K562 (cell line): ENCODE measurements at regions not wholly inside any gene's neighbourhood (a gene's known extent, or its start where the extent isn't known, plus 50 kb on each side); places are given as distances from the start of the nearest gene placed in this dataset.

Source experiments
- ATAC-seq: fragments of 200-7000 bp; cut with Tn5 transposase; 3 replicates; pipeline ENCODE4 v1.9.1; 2020; ENCODE audit warnings: moderate library complexity
- BruUV-seq: library from RNA; stranded (reverse); fragments of 400-500 nt; replicated peaks from 2 replicates; lab custom pipeline; 2021; lab: Mats Ljungman, UMichigan
- CTCF ChIA-PET: fragments of 300-600 bp; formaldehyde crosslinking; extraction: SDS; loops from one replicate; lab custom pipeline; 2021; ENCODE audit warnings: low intra/inter-chr PET ratio; lab: Yijun Ruan, JAX
- POLR2A ChIA-PET: fragments of 300-600, 350-650 bp; sonication (Branson Sonifier 250); formaldehyde crosslinking; extraction: SDS; loops from one replicate; lab custom pipeline; 2021; ENCODE audit warnings: antibody characterized with exemption, inconsistent platforms; lab: Yijun Ruan, JAX
- DNase-seq, 4 experiments: peaks; one replicate each; pipeline versions ENCODE4 v3.0.0 to v3.0.0-alpha.2; 2011 to 2018; ENCODE audit warnings: low spot score in 3 of 4, mixed read lengths in 3 of 4; ENCODE audit errors: extremely low read depth in 1 of 4
- FAIRE-seq: peaks from 2 replicates; lab custom pipeline; 2011; peaks lifted over from hg19 to GRCh38; lab: Jason Lieb, UNC
- H2AFZ ChIP-seq: 2 replicates; pipeline ENCODE4 v1.6.0; 2011; ENCODE audit warnings: low read depth, low read length, control low read depth, inconsistent platforms
- H3K27ac ChIP-seq: fragments of 200-600 bp; 3 replicates; pipeline ENCODE4 v1.8.0; 2011; ENCODE audit warnings: low read depth, mild to moderate bottlenecking, control low read depth, inconsistent platforms, low read length, moderate library complexity, mixed read lengths; ENCODE audit errors: extremely low read depth
- H3K27me3 ChIP-seq, 2 experiments: fragments of 300-600 bp in 1 of 2; 2 replicates in 1 of 2; 3 replicates in 1 of 2; pipeline versions ENCODE4 v1.6.0 to v1.8.0; 2011; ENCODE audit warnings: inconsistent platforms in 2 of 2, low read length in 2 of 2, mild to moderate bottlenecking in 1 of 2, mixed read lengths in 1 of 2, moderate library complexity in 1 of 2; ENCODE audit not compliant: control insufficient read depth in 2 of 2, insufficient read depth in 2 of 2
- H3K36me3 ChIP-seq: fragments of 300-600 bp; 3 replicates; pipeline ENCODE4 v1.8.0; 2011; ENCODE audit warnings: mild to moderate bottlenecking, low read length, inconsistent platforms; ENCODE audit not compliant: control insufficient read depth, insufficient read depth
- H3K4me1 ChIP-seq, 2 experiments: fragments of 200-600 bp in 1 of 2; replicated peaks in 1 of 2; 2 replicates in 1 of 2; 3 replicates in 1 of 2; pipeline versions ENCODE4 v1.5.1 to v1.8.0; 2011; ENCODE audit warnings: inconsistent platforms in 2 of 2, low read length in 2 of 2, mild to moderate bottlenecking in 1 of 2, mixed read lengths in 1 of 2, moderate library complexity in 1 of 2; ENCODE audit not compliant: control insufficient read depth in 2 of 2, insufficient read depth in 2 of 2
- H3K4me2 ChIP-seq: 2 replicates; pipeline ENCODE4 v1.6.1; 2011; ENCODE audit warnings: low read length, control low read depth, inconsistent platforms, mixed read lengths; ENCODE audit not compliant: insufficient read depth
- H3K4me3 ChIP-seq: fragments of 200-600 bp; sonication (generic), shearing (Covaris generic); 2 replicates; pipeline ENCODE4 v1.5.1; 2016; ENCODE audit warnings: control low read depth, inconsistent platforms
- H3K79me2 ChIP-seq: fragments of 200-600 bp; 3 replicates; pipeline ENCODE4 v1.8.0; 2011; ENCODE audit warnings: low read length, inconsistent platforms; ENCODE audit not compliant: control insufficient read depth, insufficient read depth
- H3K9ac ChIP-seq, 2 experiments: 2 replicates each; pipeline versions ENCODE4 v1.6.0 to v1.6.1; 2011; ENCODE audit warnings: low read depth in 2 of 2, low read length in 2 of 2, control low read depth in 1 of 2, inconsistent platforms in 1 of 2, mild to moderate bottlenecking in 1 of 2, mixed read lengths in 1 of 2; ENCODE audit not compliant: insufficient read depth in 1 of 2
- H3K9me1 ChIP-seq: one replicate; pipeline ENCODE4 v1.6.0; 2011; ENCODE audit warnings: inconsistent platforms, mild to moderate bottlenecking, low read length, moderate library complexity; ENCODE audit not compliant: control insufficient read depth, insufficient read depth
- H3K9me3 ChIP-seq: replicated peaks from 2 replicates; pipeline ENCODE4 v1.5.1; 2011; ENCODE audit warnings: low read depth, low read length, inconsistent platforms; ENCODE audit not compliant: control insufficient read depth, insufficient read depth
- H4K20me1 ChIP-seq: replicated peaks from 2 replicates; pipeline ENCODE4 v1.6.1; 2011; ENCODE audit warnings: low read length, inconsistent platforms, mixed read lengths; ENCODE audit not compliant: control insufficient read depth, insufficient read depth
- NCOR1 ChIP-seq: fragments of 450-650 bp; IDR thresholded peaks from 2 replicates; pipeline ENCODE4 v1.6.1; 2016; ENCODE audit warnings: mild to moderate bottlenecking, moderate library complexity
- NELFE ChIP-seq: IDR thresholded peaks from 2 replicates; pipeline ENCODE4 v1.6.1; 2011; ENCODE audit warnings: mild to moderate bottlenecking; ENCODE audit not compliant: insufficient read depth, insufficient read length
- PCBP1 ChIP-seq: fragments of 200-400 bp; formaldehyde crosslinking; IDR thresholded peaks from 2 replicates; pipeline ENCODE4 v1.6.1; 2018; ENCODE audit warnings: mild to moderate bottlenecking, low read depth, low read length; ENCODE audit not compliant: poor library complexity, severe bottlenecking
- PCBP2 ChIP-seq: fragments of 200-400 bp; formaldehyde crosslinking; IDR thresholded peaks from 2 replicates; pipeline ENCODE4 v1.6.1; 2018; ENCODE audit warnings: low read length, low read depth, mild to moderate bottlenecking, moderate library complexity; ENCODE audit not compliant: poor library complexity, severe bottlenecking
- RBM22 ChIP-seq: fragments of 200-400 bp; formaldehyde crosslinking; IDR thresholded peaks from 2 replicates; pipeline ENCODE4 v1.6.1; 2018; ENCODE audit warnings: low read length, low read depth; ENCODE audit not compliant: poor library complexity, severe bottlenecking
- SIN3B ChIP-seq: fragments of 450-650 bp; IDR thresholded peaks from 2 replicates; pipeline ENCODE4 v1.6.1; 2017; ENCODE audit warnings: low read depth, mild to moderate bottlenecking, moderate library complexity
- ZNF584 ChIP-seq: fragments of 200-800 bp; sonication (Bioruptor generic); IDR thresholded peaks from 2 replicates; pipeline ENCODE4 v1.6.1; 2016; ENCODE audit warnings: low read depth, mild to moderate bottlenecking, missing genetic modification characterization, missing compliant biosample characterization
- WGBS: fragments of 100-300 bp; shearing (Covaris generic); methylation state at CpG from one replicate; pipeline ENCODE4 v1.1.6; 2016; ENCODE audit warnings: low coverage, mixed read lengths; ENCODE audit not compliant: insufficient coverage; ENCODE audit errors: missing lambda C conversion rate; 5-methylcytosine and 5-hydroxymethylcytosine counted together
- in situ Hi-C: fragments of 300-500 bp; cut with MboI; formaldehyde crosslinking; loops from 4 replicates; pipeline ENCODE4 v1.15.0; 2018; ENCODE audit warnings: inconsistent platforms, mixed read lengths
- intact Hi-C: fragments of 100-400 bp; cut with micrococcal nuclease; formaldehyde crosslinking; loops from 2 replicates; pipeline ENCODE4 v1.14.2; 2022

- BruUV-seq, result no TSS peak
- Histone ChIP-seq H3K79me2 (no peaks in the 10 kb centered on the region), H4K20me1 (no peaks in the 10 kb centered on the region), H3K9me3 (no peaks in the 10 kb centered on the region), H3K9ac (no peak overlapping the region), H3K27me3 (peaks cover 0 to 15% of the 10 kb centered on the region in 2 experiments; a peak in 4 of 5 replicates), H3K27ac (no peak overlapping the region), H3K4me3 (no peak overlapping the region), H3K4me1 (no peaks in the 10 kb centered on the region), H2AFZ (no peak overlapping the region), H3K4me2 (no peak overlapping the region), H3K9me1 (no peaks in the 10 kb centered on the region), H3K36me3 (no peaks in the 10 kb centered on the region)
- intact Hi-C loops, result no loop called here
- in situ Hi-C loops, result no loop called here
- CTCF ChIA-PET, result no interaction called here
- no peak for ATAC-seq
- POLR2A ChIA-PET, result no interaction called here
- WGBS, result 0% methylated on average over 11 of the region's 19 CpGs
- DNase-seq, result no peak
- no peak for TF ChIP-seq PCBP1
- FAIRE-seq, result no peak
These were observed 254.4 kb downstream of the ZNF536 start for GRCh38 chr19:30626626-30626966.

GRCh38 chr19:30625947-30626625 lies 253.9 kb downstream of the ZNF536 start:
- no peak overlapping the region for H3K4me3 ChIP-seq
- BruUV-seq, result no TSS peak
- no peak overlapping the region for H3K9ac ChIP-seq
- H3K36me3 ChIP-seq, result no peaks in the 10 kb centered on the region
- ChIA-PET POLR2A (no interaction called here), CTCF (no interaction called here)
- H3K9me3 ChIP-seq, result no peaks in the 10 kb centered on the region
- ATAC-seq, result no peak
- TF ChIP-seq ZNF584 (CRISPR knock-in tag) (no peak), NELFE (no peak), PCBP2 (no peak), RBM22 (no peak), SIN3B (no peak), NCOR1 (no peak)
- no peak overlapping the region for H3K4me2 ChIP-seq
- no peaks in the 10 kb centered on the region for H3K79me2 ChIP-seq
- no peak for FAIRE-seq
- DNase-seq, result no peak
- 2% methylated on average over 15 of the region's 15 CpGs for WGBS
- peaks cover 0 to 12% of the 10 kb centered on the region in 2 experiments; a peak in 3 of 5 replicates for H3K27me3 ChIP-seq
- no peak overlapping the region for H2AFZ ChIP-seq
- H3K9me1 ChIP-seq, result no peaks in the 10 kb centered on the region
- no peaks in the 10 kb centered on the region for H4K20me1 ChIP-seq
- intact Hi-C loops, result no loop called here
- in situ Hi-C loops, result no loop called here
- H3K27ac ChIP-seq, result no peak overlapping the region
- no peaks in the 10 kb centered on the region for H3K4me1 ChIP-seq
